GM23338 (cell line): ENCODE measurements at regions not wholly inside any gene's neighbourhood (a gene's known extent, or its start where the extent isn't known, plus 50 kb on each side); places are given as distances from the start of the nearest gene placed in this dataset.

ENCODE experiments used
- ATAC-seq: fragments of 200-7000 bp; cut with Tn5 transposase; 3 replicates; pipeline ENCODE4 v1.9.1; 2020
- DNase-seq: peaks from one replicate; pipeline ENCODE4 v3.0.0-alpha.2; 2015; ENCODE audit warnings: low spot score
- H2AFZ ChIP-seq: fragments of 200-600 bp; sonication (generic); 2 replicates; pipeline ENCODE4 v1.8.0; 2016; ENCODE audit warnings: antibody characterized with exemption, mild to moderate bottlenecking, moderate library complexity
- H3F3A ChIP-seq: fragments of 200-600 bp; sonication (generic); replicated peaks from 2 replicates; pipeline ENCODE4 v1.8.0; 2017; ENCODE audit warnings: antibody characterized with exemption, mixed run types, low read depth
- H3K27ac ChIP-seq: fragments of 200-600 bp; sonication (generic); 2 replicates; pipeline ENCODE4 v1.6.1; 2016; ENCODE audit warnings: low read depth
- H3K27me3 ChIP-seq: fragments of 200-600 bp; sonication (generic); 2 replicates; pipeline ENCODE4 v1.8.0; 2016; ENCODE audit warnings: mild to moderate bottlenecking, mixed run types, moderate library complexity; ENCODE audit not compliant: insufficient read depth
- H3K36me3 ChIP-seq: fragments of 200-600 bp; sonication (generic); 2 replicates; pipeline ENCODE4 v1.8.0; 2016; ENCODE audit warnings: mild to moderate bottlenecking; ENCODE audit not compliant: insufficient read depth
- H3K4me1 ChIP-seq: fragments of 200-600 bp; sonication (generic); 2 replicates; pipeline ENCODE4 v1.8.0; 2016; ENCODE audit warnings: mild to moderate bottlenecking, moderate library complexity; ENCODE audit not compliant: insufficient read depth
- H3K4me2 ChIP-seq: fragments of 200-600 bp; sonication (generic); 2 replicates; pipeline ENCODE4 v1.7.1; 2017; ENCODE audit warnings: mixed run types
- H3K4me3 ChIP-seq: fragments of 200-600 bp; sonication (generic); 2 replicates; pipeline ENCODE4 v1.6.1; 2016; ENCODE audit warnings: mixed run types
- H3K79me2 ChIP-seq: fragments of 200-600 bp; sonication (generic); replicated peaks from 2 replicates; pipeline ENCODE4 v1.8.0; 2017; ENCODE audit warnings: mild to moderate bottlenecking; ENCODE audit not compliant: insufficient read depth
- H3K9me2 ChIP-seq: fragments of 200-600 bp; sonication (generic); 2 replicates; pipeline ENCODE4 v1.8.0; 2017; ENCODE audit not compliant: insufficient read depth
- H4K20me1 ChIP-seq: fragments of 200-600 bp; sonication (generic); replicated peaks from 2 replicates; pipeline ENCODE4 v1.8.0; 2017; ENCODE audit warnings: mild to moderate bottlenecking; ENCODE audit not compliant: insufficient read depth
- H3K27ac Mint-ChIP-seq: 2 replicates; pipeline ENCODE4 v1.8.0; 2020; ENCODE audit warnings: inconsistent platforms, mild to moderate bottlenecking, moderate library complexity, mixed read lengths
- H3K27me3 Mint-ChIP-seq: 3 replicates; pipeline ENCODE4 v1.8.0; 2022; ENCODE audit warnings: low read depth, mild to moderate bottlenecking, moderate library complexity, mixed read lengths, inconsistent platforms; ENCODE audit not compliant: insufficient read depth, poor library complexity
- H3K36me3 Mint-ChIP-seq: 3 replicates; pipeline ENCODE4 v1.8.0; 2021; ENCODE audit warnings: low read depth, mild to moderate bottlenecking, inconsistent platforms, moderate library complexity, mixed read lengths
- H3K4me1 Mint-ChIP-seq: 3 replicates; pipeline ENCODE4 v1.8.0; 2020; ENCODE audit warnings: mild to moderate bottlenecking, inconsistent platforms, mixed read lengths
- H3K4me3 Mint-ChIP-seq: 3 replicates; pipeline ENCODE4 v1.8.0; 2021; ENCODE audit warnings: moderate library complexity, mild to moderate bottlenecking, inconsistent platforms, mixed read lengths
- H3K9me3 Mint-ChIP-seq: 3 replicates; pipeline ENCODE4 v1.8.0; 2020; ENCODE audit warnings: moderate library complexity, mild to moderate bottlenecking, inconsistent platforms, mixed read lengths
- CREB1 ChIP-seq: fragments of 250-450 bp; sonication (Bioruptor Pico); IDR thresholded peaks from 2 replicates; pipeline ENCODE4 v1.5.0; 2020; ENCODE audit warnings: low read depth, mild to moderate bottlenecking, moderate library complexity
- EZH2 ChIP-seq: fragments of 200-600 bp; sonication (generic); IDR thresholded peaks from one replicate; pipeline ENCODE4 v1.8.0; 2017; ENCODE audit warnings: antibody characterized with exemption, mild to moderate bottlenecking, low read depth; ENCODE audit not compliant: unreplicated experiment
- EZH2phosphoT487 ChIP-seq: fragments of 200-600 bp; sonication (generic); IDR thresholded peaks from one replicate; pipeline ENCODE4 v1.8.1; 2018; ENCODE audit warnings: antibody characterized with exemption; ENCODE audit not compliant: unreplicated experiment
- JUNB ChIP-seq: IDR thresholded peaks from one replicate; pipeline ENCODE4 v1.6.1; 2016; ENCODE audit warnings: antibody characterized with exemption; ENCODE audit not compliant: unreplicated experiment
- NANOG ChIP-seq: IDR thresholded peaks from 2 replicates; pipeline ENCODE4 v1.6.1; 2016; ENCODE audit warnings: antibody characterized with exemption, borderline replicate concordance
- POLR2AphosphoS5 ChIP-seq: IDR thresholded peaks from 2 replicates; pipeline ENCODE4 v1.6.1; 2016; ENCODE audit warnings: antibody characterized with exemption, low read depth
- STAT1 ChIP-seq: IDR thresholded peaks from one replicate; pipeline ENCODE4 v1.6.1; 2016; ENCODE audit warnings: antibody characterized with exemption; ENCODE audit not compliant: unreplicated experiment
- ZNF114 ChIP-seq: fragments of 250-450 bp; sonication (Bioruptor Pico); IDR thresholded peaks from 2 replicates; pipeline ENCODE4 v1.5.0; 2020; ENCODE audit warnings: mild to moderate bottlenecking, moderate library complexity
- ZNF331 ChIP-seq: fragments of 250-450 bp; sonication (Bioruptor Pico); IDR thresholded peaks from 2 replicates; pipeline ENCODE4 v1.5.0; 2020; ENCODE audit warnings: low read depth, mild to moderate bottlenecking, moderate library complexity
- TF ChIP-seq, protein P1 (sequence below): IDR thresholded peaks from one replicate; pipeline ENCODE4 v1.6.1; 2018; ENCODE audit warnings: antibody characterized with exemption; ENCODE audit not compliant: unreplicated experiment
- TF ChIP-seq, protein P2 (sequence below): fragments of 250-450 bp; sonication (Bioruptor Pico); IDR thresholded peaks from 2 replicates; pipeline ENCODE4 v1.5.0; 2020; ENCODE audit warnings: mild to moderate bottlenecking, moderate library complexity
- TF ChIP-seq, protein P3 (sequence below), 2 experiments: fragments of 200-600 bp in 1 of 2; sonication (generic) in 1 of 2; conservative IDR thresholded peaks; 2 replicates each; pipeline versions ENCODE4 v1.5.1 to v1.6.1; 2016 to 2017; ENCODE audit warnings: antibody characterized with exemption in 2 of 2, low read depth in 2 of 2, mild to moderate bottlenecking in 2 of 2, moderate library complexity in 1 of 2

DNA sequence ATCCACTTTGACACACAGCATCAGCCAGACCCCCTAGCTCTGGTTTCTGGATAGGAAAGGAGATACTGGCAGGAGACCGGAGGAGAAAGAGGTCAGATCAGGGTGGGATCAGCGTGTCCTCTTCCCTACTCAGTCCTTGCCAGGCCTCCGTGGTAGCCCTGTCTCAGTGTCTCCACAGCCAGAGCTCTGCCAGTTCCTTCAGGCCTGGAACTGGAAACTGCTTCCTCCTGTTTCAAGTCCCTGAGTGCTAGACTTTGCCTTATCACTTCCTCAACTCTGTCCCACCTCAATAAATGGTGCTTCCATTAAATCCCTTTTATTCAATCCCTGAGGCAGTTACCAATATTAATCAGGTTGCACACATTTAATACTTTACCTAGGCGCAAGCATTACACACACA is 96.8 kb upstream of the LY86 start:
- H4K20me1 ChIP-seq, result no peaks in the 10 kb centered on the region
- TF ChIP-seq JUNB (no peak), ZNF331 (CRISPR knock-in tag) (no peak), EZH2 (no peak), STAT1 (no peak), EZH2phosphoT487 (no peak), POLR2AphosphoS5 (no peak), ZNF114 (CRISPR knock-in tag) (no peak), NANOG (no peak), CREB1 (CRISPR knock-in tag) (no peak)
- TF ChIP-seq, protein P1, sequence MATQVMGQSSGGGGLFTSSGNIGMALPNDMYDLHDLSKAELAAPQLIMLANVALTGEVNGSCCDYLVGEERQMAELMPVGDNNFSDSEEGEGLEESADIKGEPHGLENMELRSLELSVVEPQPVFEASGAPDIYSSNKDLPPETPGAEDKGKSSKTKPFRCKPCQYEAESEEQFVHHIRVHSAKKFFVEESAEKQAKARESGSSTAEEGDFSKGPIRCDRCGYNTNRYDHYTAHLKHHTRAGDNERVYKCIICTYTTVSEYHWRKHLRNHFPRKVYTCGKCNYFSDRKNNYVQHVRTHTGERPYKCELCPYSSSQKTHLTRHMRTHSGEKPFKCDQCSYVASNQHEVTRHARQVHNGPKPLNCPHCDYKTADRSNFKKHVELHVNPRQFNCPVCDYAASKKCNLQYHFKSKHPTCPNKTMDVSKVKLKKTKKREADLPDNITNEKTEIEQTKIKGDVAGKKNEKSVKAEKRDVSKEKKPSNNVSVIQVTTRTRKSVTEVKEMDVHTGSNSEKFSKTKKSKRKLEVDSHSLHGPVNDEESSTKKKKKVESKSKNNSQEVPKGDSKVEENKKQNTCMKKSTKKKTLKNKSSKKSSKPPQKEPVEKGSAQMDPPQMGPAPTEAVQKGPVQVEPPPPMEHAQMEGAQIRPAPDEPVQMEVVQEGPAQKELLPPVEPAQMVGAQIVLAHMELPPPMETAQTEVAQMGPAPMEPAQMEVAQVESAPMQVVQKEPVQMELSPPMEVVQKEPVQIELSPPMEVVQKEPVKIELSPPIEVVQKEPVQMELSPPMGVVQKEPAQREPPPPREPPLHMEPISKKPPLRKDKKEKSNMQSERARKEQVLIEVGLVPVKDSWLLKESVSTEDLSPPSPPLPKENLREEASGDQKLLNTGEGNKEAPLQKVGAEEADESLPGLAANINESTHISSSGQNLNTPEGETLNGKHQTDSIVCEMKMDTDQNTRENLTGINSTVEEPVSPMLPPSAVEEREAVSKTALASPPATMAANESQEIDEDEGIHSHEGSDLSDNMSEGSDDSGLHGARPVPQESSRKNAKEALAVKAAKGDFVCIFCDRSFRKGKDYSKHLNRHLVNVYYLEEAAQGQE, result no peak
- TF ChIP-seq, protein P2, sequence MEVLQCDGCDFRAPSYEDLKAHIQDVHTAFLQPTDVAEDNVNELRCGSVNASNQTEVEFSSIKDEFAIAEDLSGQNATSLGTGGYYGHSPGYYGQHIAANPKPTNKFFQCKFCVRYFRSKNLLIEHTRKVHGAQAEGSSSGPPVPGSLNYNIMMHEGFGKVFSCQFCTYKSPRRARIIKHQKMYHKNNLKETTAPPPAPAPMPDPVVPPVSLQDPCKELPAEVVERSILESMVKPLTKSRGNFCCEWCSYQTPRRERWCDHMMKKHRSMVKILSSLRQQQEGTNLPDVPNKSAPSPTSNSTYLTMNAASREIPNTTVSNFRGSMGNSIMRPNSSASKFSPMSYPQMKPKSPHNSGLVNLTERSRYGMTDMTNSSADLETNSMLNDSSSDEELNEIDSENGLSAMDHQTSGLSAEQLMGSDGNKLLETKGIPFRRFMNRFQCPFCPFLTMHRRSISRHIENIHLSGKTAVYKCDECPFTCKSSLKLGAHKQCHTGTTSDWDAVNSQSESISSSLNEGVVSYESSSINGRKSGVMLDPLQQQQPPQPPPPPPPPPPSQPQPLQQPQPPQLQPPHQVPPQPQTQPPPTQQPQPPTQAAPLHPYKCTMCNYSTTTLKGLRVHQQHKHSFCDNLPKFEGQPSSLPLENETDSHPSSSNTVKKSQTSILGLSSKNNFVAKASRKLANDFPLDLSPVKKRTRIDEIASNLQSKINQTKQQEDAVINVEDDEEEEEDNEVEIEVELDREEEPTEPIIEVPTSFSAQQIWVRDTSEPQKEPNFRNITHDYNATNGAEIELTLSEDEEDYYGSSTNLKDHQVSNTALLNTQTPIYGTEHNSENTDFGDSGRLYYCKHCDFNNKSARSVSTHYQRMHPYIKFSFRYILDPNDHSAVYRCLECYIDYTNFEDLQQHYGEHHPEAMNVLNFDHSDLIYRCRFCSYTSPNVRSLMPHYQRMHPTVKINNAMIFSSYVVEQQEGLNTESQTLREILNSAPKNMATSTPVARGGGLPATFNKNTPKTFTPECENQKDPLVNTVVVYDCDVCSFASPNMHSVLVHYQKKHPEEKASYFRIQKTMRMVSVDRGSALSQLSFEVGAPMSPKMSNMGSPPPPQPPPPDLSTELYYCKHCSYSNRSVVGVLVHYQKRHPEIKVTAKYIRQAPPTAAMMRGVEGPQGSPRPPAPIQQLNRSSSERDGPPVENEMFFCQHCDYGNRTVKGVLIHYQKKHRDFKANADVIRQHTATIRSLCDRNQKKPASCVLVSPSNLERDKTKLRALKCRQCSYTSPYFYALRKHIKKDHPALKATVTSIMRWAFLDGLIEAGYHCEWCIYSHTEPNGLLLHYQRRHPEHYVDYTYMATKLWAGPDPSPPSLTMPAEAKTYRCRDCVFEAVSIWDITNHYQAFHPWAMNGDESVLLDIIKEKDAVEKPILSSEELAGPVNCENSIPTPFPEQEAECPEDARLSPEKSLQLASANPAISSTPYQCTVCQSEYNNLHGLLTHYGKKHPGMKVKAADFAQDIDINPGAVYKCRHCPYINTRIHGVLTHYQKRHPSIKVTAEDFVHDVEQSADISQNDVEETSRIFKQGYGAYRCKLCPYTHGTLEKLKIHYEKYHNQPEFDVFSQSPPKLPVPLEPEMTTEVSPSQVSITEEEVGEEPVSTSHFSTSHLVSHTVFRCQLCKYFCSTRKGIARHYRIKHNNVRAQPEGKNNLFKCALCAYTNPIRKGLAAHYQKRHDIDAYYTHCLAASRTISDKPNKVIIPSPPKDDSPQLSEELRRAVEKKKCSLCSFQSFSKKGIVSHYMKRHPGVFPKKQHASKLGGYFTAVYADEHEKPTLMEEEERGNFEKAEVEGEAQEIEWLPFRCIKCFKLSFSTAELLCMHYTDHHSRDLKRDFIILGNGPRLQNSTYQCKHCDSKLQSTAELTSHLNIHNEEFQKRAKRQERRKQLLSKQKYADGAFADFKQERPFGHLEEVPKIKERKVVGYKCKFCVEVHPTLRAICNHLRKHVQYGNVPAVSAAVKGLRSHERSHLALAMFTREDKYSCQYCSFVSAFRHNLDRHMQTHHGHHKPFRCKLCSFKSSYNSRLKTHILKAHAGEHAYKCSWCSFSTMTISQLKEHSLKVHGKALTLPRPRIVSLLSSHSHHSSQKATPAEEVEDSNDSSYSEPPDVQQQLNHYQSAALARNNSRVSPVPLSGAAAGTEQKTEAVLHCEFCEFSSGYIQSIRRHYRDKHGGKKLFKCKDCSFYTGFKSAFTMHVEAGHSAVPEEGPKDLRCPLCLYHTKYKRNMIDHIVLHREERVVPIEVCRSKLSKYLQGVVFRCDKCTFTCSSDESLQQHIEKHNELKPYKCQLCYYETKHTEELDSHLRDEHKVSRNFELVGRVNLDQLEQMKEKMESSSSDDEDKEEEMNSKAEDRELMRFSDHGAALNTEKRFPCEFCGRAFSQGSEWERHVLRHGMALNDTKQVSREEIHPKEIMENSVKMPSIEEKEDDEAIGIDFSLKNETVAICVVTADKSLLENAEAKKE (CRISPR knock-in tag), result no peak
- TF ChIP-seq, protein P3, sequence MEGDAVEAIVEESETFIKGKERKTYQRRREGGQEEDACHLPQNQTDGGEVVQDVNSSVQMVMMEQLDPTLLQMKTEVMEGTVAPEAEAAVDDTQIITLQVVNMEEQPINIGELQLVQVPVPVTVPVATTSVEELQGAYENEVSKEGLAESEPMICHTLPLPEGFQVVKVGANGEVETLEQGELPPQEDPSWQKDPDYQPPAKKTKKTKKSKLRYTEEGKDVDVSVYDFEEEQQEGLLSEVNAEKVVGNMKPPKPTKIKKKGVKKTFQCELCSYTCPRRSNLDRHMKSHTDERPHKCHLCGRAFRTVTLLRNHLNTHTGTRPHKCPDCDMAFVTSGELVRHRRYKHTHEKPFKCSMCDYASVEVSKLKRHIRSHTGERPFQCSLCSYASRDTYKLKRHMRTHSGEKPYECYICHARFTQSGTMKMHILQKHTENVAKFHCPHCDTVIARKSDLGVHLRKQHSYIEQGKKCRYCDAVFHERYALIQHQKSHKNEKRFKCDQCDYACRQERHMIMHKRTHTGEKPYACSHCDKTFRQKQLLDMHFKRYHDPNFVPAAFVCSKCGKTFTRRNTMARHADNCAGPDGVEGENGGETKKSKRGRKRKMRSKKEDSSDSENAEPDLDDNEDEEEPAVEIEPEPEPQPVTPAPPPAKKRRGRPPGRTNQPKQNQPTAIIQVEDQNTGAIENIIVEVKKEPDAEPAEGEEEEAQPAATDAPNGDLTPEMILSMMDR (conservative IDR thresholded peaks at IDR 0.05; ENCODE audit: low read depth in 2 of 2), result no peak
- H3K27me3 Mint-ChIP-seq, result no peaks in the 10 kb centered on the region
- no peak overlapping the region for H3K4me2 ChIP-seq
- peaks cover 14% of the 10 kb centered on the region for H3K9me2 ChIP-seq
- no peaks in the 10 kb centered on the region for H3K4me1 ChIP-seq
- no peak overlapping the region for H3K27ac Mint-ChIP-seq
- ATAC-seq, result no peak
- no peaks in the 10 kb centered on the region for H3K79me2 ChIP-seq
- H2AFZ ChIP-seq, result no peak overlapping the region
- H3K4me3 ChIP-seq, result no peak overlapping the region
- no peak overlapping the region for H3K27ac ChIP-seq
- H3F3A ChIP-seq, result no peaks in the 10 kb centered on the region
- H3K9me3 Mint-ChIP-seq, result no peaks in the 10 kb centered on the region
- H3K4me3 Mint-ChIP-seq, result no peak overlapping the region
- H3K4me1 Mint-ChIP-seq, result no peaks in the 10 kb centered on the region
- no peaks in the 10 kb centered on the region for H3K36me3 Mint-ChIP-seq
- H3K36me3 ChIP-seq, result no peaks in the 10 kb centered on the region
- H3K27me3 ChIP-seq, result no peaks in the 10 kb centered on the region
- no peak for DNase-seq
